KMS-11 (cell line): ENCODE measurements at regions not wholly inside any gene's neighbourhood (a gene's known extent, or its start where the extent isn't known, plus 50 kb on each side); places are given as distances from the start of the nearest gene placed in this dataset.
"Not testable (repeated sequence)": the region's sequence is repeated elsewhere in the genome, so short reads cannot be mapped to it uniquely, and the experiment has no call there.

Experiments
- H2AFZ ChIP-seq: fragments of 200-600 bp; sonication (generic); 2 replicates; pipeline ENCODE4 v1.6.1; 2016; ENCODE audit warnings: antibody characterized with exemption, mixed run types, low read depth
- H3K27ac ChIP-seq: fragments of 200-600 bp; sonication (generic); 2 replicates; pipeline ENCODE4 v1.6.1; 2016; ENCODE audit warnings: mild to moderate bottlenecking, mixed run types
- H3K27me3 ChIP-seq: fragments of 200-600 bp; sonication (generic); 2 replicates; pipeline ENCODE4 v1.6.1; 2017; ENCODE audit warnings: mild to moderate bottlenecking, low read depth, mixed run types, moderate library complexity; ENCODE audit not compliant: insufficient read depth
- H3K36me3 ChIP-seq: fragments of 200-600 bp; sonication (generic); 2 replicates; pipeline ENCODE4 v1.6.1; 2017; ENCODE audit warnings: mild to moderate bottlenecking, mixed run types; ENCODE audit not compliant: insufficient read depth
- H3K4me1 ChIP-seq: fragments of 200-600 bp; sonication (generic); 2 replicates; pipeline ENCODE4 v1.6.1; 2016; ENCODE audit warnings: mild to moderate bottlenecking, low read depth, mixed run types; ENCODE audit not compliant: poor library complexity, severe bottlenecking
- H3K4me2 ChIP-seq: fragments of 200-600 bp; sonication (generic); 2 replicates; pipeline ENCODE4 v1.7.0; 2016; ENCODE audit warnings: mild to moderate bottlenecking, mixed run types
- H3K4me3 ChIP-seq: fragments of 200-600 bp; sonication (generic); IDR thresholded peaks from 2 replicates; pipeline ENCODE4 v1.6.1; 2017; ENCODE audit warnings: low read depth, low read length, mixed read lengths; ENCODE audit not compliant: insufficient read depth
- H3K79me2 ChIP-seq: fragments of 200-600 bp; sonication (generic); 2 replicates; pipeline ENCODE4 v1.6.1; 2016; ENCODE audit warnings: low read depth, mixed run types; ENCODE audit not compliant: insufficient read depth
- H3K9ac ChIP-seq: fragments of 200-600 bp; sonication (generic); 2 replicates; pipeline ENCODE4 v1.6.1; 2016; ENCODE audit warnings: mild to moderate bottlenecking, mixed run types
- H4K20me1 ChIP-seq: fragments of 200-600 bp; sonication (generic); 2 replicates; pipeline ENCODE4 v1.6.1; 2016; ENCODE audit warnings: mild to moderate bottlenecking, mixed run types; ENCODE audit not compliant: insufficient read depth
- TF ChIP-seq, protein P1 (sequence below): fragments of 200-600 bp; sonication (generic); conservative IDR thresholded peaks from 2 replicates; pipeline ENCODE4 v1.6.1; 2017; ENCODE audit warnings: low read depth, mild to moderate bottlenecking, antibody characterized with exemption, low read length, moderate library complexity, mixed read lengths

DNA sequence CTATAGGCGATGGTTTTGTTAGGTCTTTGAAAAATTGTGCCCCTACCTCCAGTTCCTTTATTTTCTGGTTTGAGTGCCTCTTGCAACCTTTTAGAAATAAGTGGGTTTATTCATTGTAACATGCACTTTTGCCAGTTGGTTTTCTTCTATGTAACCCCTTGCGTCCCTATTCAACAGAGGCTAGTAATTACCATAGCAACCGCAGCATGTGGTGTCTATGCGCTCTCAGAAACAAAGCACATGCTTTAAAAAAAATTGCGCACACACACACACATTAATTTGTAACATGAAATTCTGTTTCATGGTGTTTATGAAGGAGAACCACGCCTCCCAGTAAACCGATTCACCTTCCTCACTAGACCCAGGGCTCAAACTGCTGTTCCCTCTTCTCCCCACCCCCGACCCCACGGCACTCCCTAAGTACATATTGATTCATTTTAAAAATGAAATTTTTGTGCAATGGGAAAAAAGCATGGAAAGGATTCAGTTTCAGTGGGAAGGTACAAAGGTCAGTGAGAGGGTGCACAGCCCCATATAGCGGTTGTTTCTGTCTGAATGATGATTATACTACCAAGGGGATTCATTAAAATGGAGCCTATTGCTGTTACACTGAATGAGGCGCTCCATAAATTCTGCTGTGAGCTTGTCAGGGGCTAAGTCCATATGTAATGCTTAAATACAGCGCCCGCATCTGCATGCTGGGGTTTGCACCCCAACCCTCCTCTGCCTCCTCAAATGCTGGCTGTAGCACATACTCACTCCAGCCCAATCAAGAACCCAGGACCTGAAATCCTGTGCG, 206.9 kb downstream of the ICOS start:
- Histone ChIP-seq H4K20me1 (no peaks in the 10 kb centered on the region), H3K4me3 (no peak overlapping the region), H3K9ac (no peak overlapping the region), H3K4me2 (no peak overlapping the region), H3K27me3 (no peaks in the 10 kb centered on the region), H2AFZ (no peak overlapping the region), H3K36me3 (no peaks in the 10 kb centered on the region), H3K79me2 (no peaks in the 10 kb centered on the region), H3K27ac (no peak overlapping the region), H3K4me1 (no peaks in the 10 kb centered on the region)
- TF ChIP-seq, protein P1, sequence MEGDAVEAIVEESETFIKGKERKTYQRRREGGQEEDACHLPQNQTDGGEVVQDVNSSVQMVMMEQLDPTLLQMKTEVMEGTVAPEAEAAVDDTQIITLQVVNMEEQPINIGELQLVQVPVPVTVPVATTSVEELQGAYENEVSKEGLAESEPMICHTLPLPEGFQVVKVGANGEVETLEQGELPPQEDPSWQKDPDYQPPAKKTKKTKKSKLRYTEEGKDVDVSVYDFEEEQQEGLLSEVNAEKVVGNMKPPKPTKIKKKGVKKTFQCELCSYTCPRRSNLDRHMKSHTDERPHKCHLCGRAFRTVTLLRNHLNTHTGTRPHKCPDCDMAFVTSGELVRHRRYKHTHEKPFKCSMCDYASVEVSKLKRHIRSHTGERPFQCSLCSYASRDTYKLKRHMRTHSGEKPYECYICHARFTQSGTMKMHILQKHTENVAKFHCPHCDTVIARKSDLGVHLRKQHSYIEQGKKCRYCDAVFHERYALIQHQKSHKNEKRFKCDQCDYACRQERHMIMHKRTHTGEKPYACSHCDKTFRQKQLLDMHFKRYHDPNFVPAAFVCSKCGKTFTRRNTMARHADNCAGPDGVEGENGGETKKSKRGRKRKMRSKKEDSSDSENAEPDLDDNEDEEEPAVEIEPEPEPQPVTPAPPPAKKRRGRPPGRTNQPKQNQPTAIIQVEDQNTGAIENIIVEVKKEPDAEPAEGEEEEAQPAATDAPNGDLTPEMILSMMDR, result no peak

GRCh38 chr2:204144492-204144891, 207.9 kb downstream of the ICOS start:
- TF ChIP-seq, protein P1, result no peak
- H3K36me3 ChIP-seq, result no peaks in the 10 kb centered on the region
- H3K9ac ChIP-seq, result no peak overlapping the region
- H4K20me1 ChIP-seq, result no peaks in the 10 kb centered on the region
- no peaks in the 10 kb centered on the region for H3K79me2 ChIP-seq
- H2AFZ ChIP-seq, result no peak overlapping the region
- H3K4me3 ChIP-seq, result no peak overlapping the region
- H3K27me3 ChIP-seq, result no peaks in the 10 kb centered on the region
- no peak overlapping the region for H3K27ac ChIP-seq
- H3K4me2 ChIP-seq, result no peak overlapping the region
- no peaks in the 10 kb centered on the region for H3K4me1 ChIP-seq

GRCh38 chr2:204145263-204145751, 208.7 kb downstream of the ICOS start:
- H3K4me2 ChIP-seq, result no peak overlapping the region
- H2AFZ ChIP-seq, result no peak overlapping the region
- no peaks in the 10 kb centered on the region for H3K36me3 ChIP-seq
- H3K9ac ChIP-seq, result no peak overlapping the region
- no peaks in the 10 kb centered on the region for H3K4me1 ChIP-seq
- H3K27ac ChIP-seq, result no peak overlapping the region
- H3K4me3 ChIP-seq, result no peak overlapping the region
- H3K27me3 ChIP-seq, result no peaks in the 10 kb centered on the region
- H3K79me2 ChIP-seq, result no peaks in the 10 kb centered on the region
- no peaks in the 10 kb centered on the region for H4K20me1 ChIP-seq
- TF ChIP-seq, protein P1, result peak; percentile 97

- Histone ChIP-seq H3K9ac (no peak overlapping the region), H3K4me1 (no peaks in the 10 kb centered on the region), H2AFZ (no peak overlapping the region), H3K36me3 (no peaks in the 10 kb centered on the region), H3K79me2 (no peaks in the 10 kb centered on the region), H3K27me3 (no peaks in the 10 kb centered on the region), H4K20me1 (no peaks in the 10 kb centered on the region), H3K4me3 (no peak overlapping the region), H3K4me2 (no peak overlapping the region), H3K27ac (no peak overlapping the region)
- TF ChIP-seq, protein P1, result no peak
These were observed 209.2 kb downstream of the ICOS start for GRCh38 chr2:204145791-204146190.

GRCh38 chr2:204147040-204147439, 210.5 kb downstream of the ICOS start:
- H4K20me1 ChIP-seq, H3K27me3 ChIP-seq, H3K9ac ChIP-seq: not testable (repeated sequence)

More at GRCh38 chr2:204147040-204147439, 210.5 kb downstream of the ICOS start:
- not testable (repeated sequence) for H3K36me3 ChIP-seq, H3K79me2 ChIP-seq, H3K4me3 ChIP-seq, H3K27ac ChIP-seq, H3K4me1 ChIP-seq, H3K4me2 ChIP-seq, H2AFZ ChIP-seq
